ENCODE measurements at regions not wholly inside any gene's neighbourhood (a gene's known extent, or its start where the extent isn't known, plus 50 kb on each side); places are given as distances from the start of the nearest gene placed in this dataset.

GRCh38 chr5:89253666-89254352, 370.8 kb upstream of the MEF2C start:
- DNase-seq, result no peak

GRCh38 chr5:89246864-89247263, 363.9 kb upstream of the MEF2C start:
- DNase-seq, result peak in 2 of 3 donors; percentile 24 to 28

- peak in 2 of 3 donors; percentile 43 to 44 for DNase-seq
These were observed 363.3 kb upstream of the MEF2C start for GRCh38 chr5:89246252-89246651.

- DNase-seq, result no peak
These were observed 360.6 kb upstream of the MEF2C start for GRCh38 chr5:89243611-89244010.

- DNase-seq, result no peak
These were observed 358.2 kb upstream of the MEF2C start for GRCh38 chr5:89241186-89241585.

GRCh38 chr5:89236900-89237299, 353.9 kb upstream of the MEF2C start:
- no peak for DNase-seq

- DNase-seq, result no peak
These were observed 350.5 kb upstream of the MEF2C start for GRCh38 chr5:89233462-89233861.

GRCh38 chr5:89232139-89232603, 349.2 kb upstream of the MEF2C start:
- DNase-seq, result peak; percentile 8 to 87 (median 64)

- no peak for DNase-seq
These were observed 347.2 kb upstream of the MEF2C start for GRCh38 chr5:89230178-89230577.

- DNase-seq, result no peak
These were observed 346.5 kb upstream of the MEF2C start for GRCh38 chr5:89229331-89230070.

- no peak for DNase-seq
These were observed 345.4 kb upstream of the MEF2C start for GRCh38 chr5:89228355-89228754.

GRCh38 chr5:89218364-89218763, 335.4 kb upstream of the MEF2C start:
- DNase-seq, result no peak

GRCh38 chr5:89216606-89217005, 333.6 kb upstream of the MEF2C start:
- DNase-seq, result no peak

GRCh38 chr5:89213573-89213972, 330.6 kb upstream of the MEF2C start:
- no peak for DNase-seq

GRCh38 chr5:89211836-89212235, 328.9 kb upstream of the MEF2C start:
- DNase-seq, result no peak

- no peak for DNase-seq
These were observed 325.8 kb upstream of the MEF2C start for GRCh38 chr5:89208811-89209210.

- DNase-seq, result no peak
These were observed 325.4 kb upstream of the MEF2C start for GRCh38 chr5:89208392-89208791.

- no peak for DNase-seq
These were observed 321.8 kb upstream of the MEF2C start for GRCh38 chr5:89204756-89205155.

- no peak for DNase-seq
These were observed 320.6 kb upstream of the MEF2C start for GRCh38 chr5:89203611-89204010.

- peak in 1 of 3 donors; percentile 4 for DNase-seq
These were observed 317.9 kb upstream of the MEF2C start for GRCh38 chr5:89200899-89201298.

GRCh38 chr5:89199306-89199705, 316.3 kb upstream of the MEF2C start:
- DNase-seq, result no peak

- no peak for DNase-seq
These were observed 308.4 kb upstream of the MEF2C start for GRCh38 chr5:89191374-89191773.

- DNase-seq, result no peak
These were observed 307.7 kb upstream of the MEF2C start for GRCh38 chr5:89190515-89191265.
